DOHH2 (cell line): ENCODE measurements at regions not wholly inside any gene's neighbourhood (a gene's known extent, or its start where the extent isn't known, plus 50 kb on each side); places are given as distances from the start of the nearest gene placed in this dataset.

Experiments
- H3F3A ChIP-seq: fragments of 200-600 bp; sonication (generic), shearing (Covaris generic); 2 replicates; pipeline ENCODE4 v1.6.0; 2016; ENCODE audit warnings: antibody characterized with exemption, mild to moderate bottlenecking; ENCODE audit not compliant: control insufficient read depth, insufficient read depth
- H3K27ac ChIP-seq: fragments of 200-600 bp; sonication (generic); 2 replicates; pipeline ENCODE4 v1.5.1; 2014; ENCODE audit warnings: low read depth, mild to moderate bottlenecking, low read length, moderate library complexity
- H3K27me3 ChIP-seq: fragments of 200-600 bp; sonication (generic); 2 replicates; pipeline ENCODE4 v1.6.1; 2014; ENCODE audit warnings: mild to moderate bottlenecking, low read length, mixed read lengths; ENCODE audit not compliant: control insufficient read depth
- H3K36me3 ChIP-seq: fragments of 200-600 bp; sonication (generic); 2 replicates; pipeline ENCODE4 v1.6.1; 2014; ENCODE audit warnings: mild to moderate bottlenecking, low read length, moderate library complexity, mixed read lengths; ENCODE audit not compliant: control insufficient read depth
- H3K4me1 ChIP-seq: fragments of 200-600 bp; sonication (generic); 2 replicates; pipeline ENCODE4 v1.6.1; 2014; ENCODE audit warnings: mild to moderate bottlenecking, low read length, mixed read lengths; ENCODE audit not compliant: control insufficient read depth
- H3K4me2 ChIP-seq: fragments of 200-600 bp; sonication (generic); 2 replicates; pipeline ENCODE4 v1.6.0; 2014; ENCODE audit warnings: mild to moderate bottlenecking, low read length, moderate library complexity
- H3K4me3 ChIP-seq: fragments of 200-600 bp; sonication (generic); 2 replicates; pipeline ENCODE4 v1.5.1; 2014; ENCODE audit warnings: mild to moderate bottlenecking, low read length, mixed read lengths
- H3K79me2 ChIP-seq: fragments of 200-600 bp; sonication (generic); 2 replicates; pipeline ENCODE4 v1.6.1; 2014; ENCODE audit warnings: mild to moderate bottlenecking, low read length, mixed read lengths; ENCODE audit not compliant: control insufficient read depth
- H3K9me2 ChIP-seq: fragments of 200-600 bp; sonication (generic); replicated peaks from 2 replicates; pipeline ENCODE4 v1.6.1; 2014; ENCODE audit warnings: mild to moderate bottlenecking, low read length, mixed read lengths; ENCODE audit not compliant: control insufficient read depth
- H3K9me3 ChIP-seq: fragments of 200-600 bp; sonication (generic); 2 replicates; pipeline ENCODE4 v1.6.1; 2014; ENCODE audit warnings: antibody characterized with exemption, low read length, mixed read lengths; ENCODE audit not compliant: control insufficient read depth, insufficient read depth
- H4K20me1 ChIP-seq: fragments of 200-600 bp; sonication (generic); 2 replicates; pipeline ENCODE4 v1.6.0; 2014; ENCODE audit warnings: low read depth, mild to moderate bottlenecking, antibody characterized with exemption, low read length, moderate library complexity; ENCODE audit not compliant: control insufficient read depth, insufficient read depth
- EZH2phosphoT487 ChIP-seq: fragments of 200-600 bp; sonication (generic); IDR thresholded peaks from 2 replicates; pipeline ENCODE4 v1.6.1; 2017; ENCODE audit warnings: borderline replicate concordance, mild to moderate bottlenecking, antibody characterized with exemption, low read length, moderate library complexity, mixed read lengths
- TF ChIP-seq, protein P1 (sequence below): fragments of 200-600 bp; sonication (generic); IDR thresholded peaks from one replicate; pipeline ENCODE4 v1.5.1; 2014; ENCODE audit warnings: antibody characterized with exemption, mild to moderate bottlenecking, low read depth, low read length; ENCODE audit not compliant: poor library complexity, severe bottlenecking

GRCh38 chr9:115606838-115607237, 488.9 kb upstream of the TNC start:
- no peaks in the 10 kb centered on the region for H3F3A ChIP-seq

GRCh38 chr9:115614326-115614999, 496.5 kb upstream of the TNC start:
- Histone ChIP-seq H3K4me1 (no peaks in the 10 kb centered on the region), H3K27me3 (no peaks in the 10 kb centered on the region), H3K9me2 (no peaks in the 10 kb centered on the region), H3K4me2 (no peak overlapping the region), H4K20me1 (no peaks in the 10 kb centered on the region), H3K27ac (no peak overlapping the region), H3K36me3 (no peaks in the 10 kb centered on the region), H3K79me2 (no peaks in the 10 kb centered on the region), H3K4me3 (no peak overlapping the region), H3F3A (no peaks in the 10 kb centered on the region), H3K9me3 (no peaks in the 10 kb centered on the region)
- TF ChIP-seq, protein P1, sequence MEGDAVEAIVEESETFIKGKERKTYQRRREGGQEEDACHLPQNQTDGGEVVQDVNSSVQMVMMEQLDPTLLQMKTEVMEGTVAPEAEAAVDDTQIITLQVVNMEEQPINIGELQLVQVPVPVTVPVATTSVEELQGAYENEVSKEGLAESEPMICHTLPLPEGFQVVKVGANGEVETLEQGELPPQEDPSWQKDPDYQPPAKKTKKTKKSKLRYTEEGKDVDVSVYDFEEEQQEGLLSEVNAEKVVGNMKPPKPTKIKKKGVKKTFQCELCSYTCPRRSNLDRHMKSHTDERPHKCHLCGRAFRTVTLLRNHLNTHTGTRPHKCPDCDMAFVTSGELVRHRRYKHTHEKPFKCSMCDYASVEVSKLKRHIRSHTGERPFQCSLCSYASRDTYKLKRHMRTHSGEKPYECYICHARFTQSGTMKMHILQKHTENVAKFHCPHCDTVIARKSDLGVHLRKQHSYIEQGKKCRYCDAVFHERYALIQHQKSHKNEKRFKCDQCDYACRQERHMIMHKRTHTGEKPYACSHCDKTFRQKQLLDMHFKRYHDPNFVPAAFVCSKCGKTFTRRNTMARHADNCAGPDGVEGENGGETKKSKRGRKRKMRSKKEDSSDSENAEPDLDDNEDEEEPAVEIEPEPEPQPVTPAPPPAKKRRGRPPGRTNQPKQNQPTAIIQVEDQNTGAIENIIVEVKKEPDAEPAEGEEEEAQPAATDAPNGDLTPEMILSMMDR: no peak
- TF ChIP-seq EZH2phosphoT487: no peak

More at GRCh38 chr9:115606838-115607237, 488.9 kb upstream of the TNC start:
- Histone ChIP-seq H3K36me3 (no peaks in the 10 kb centered on the region), H3K79me2 (no peaks in the 10 kb centered on the region), H3K27ac (no peak overlapping the region), H3K4me1 (no peaks in the 10 kb centered on the region), H3K9me3 (no peaks in the 10 kb centered on the region), H4K20me1 (no peaks in the 10 kb centered on the region), H3K4me2 (no peak overlapping the region), H3K27me3 (no peaks in the 10 kb centered on the region), H3K4me3 (no peak overlapping the region), H3K9me2 (no peaks in the 10 kb centered on the region)
- TF ChIP-seq EZH2phosphoT487: no peak
- TF ChIP-seq, protein P1: no peak

DNA sequence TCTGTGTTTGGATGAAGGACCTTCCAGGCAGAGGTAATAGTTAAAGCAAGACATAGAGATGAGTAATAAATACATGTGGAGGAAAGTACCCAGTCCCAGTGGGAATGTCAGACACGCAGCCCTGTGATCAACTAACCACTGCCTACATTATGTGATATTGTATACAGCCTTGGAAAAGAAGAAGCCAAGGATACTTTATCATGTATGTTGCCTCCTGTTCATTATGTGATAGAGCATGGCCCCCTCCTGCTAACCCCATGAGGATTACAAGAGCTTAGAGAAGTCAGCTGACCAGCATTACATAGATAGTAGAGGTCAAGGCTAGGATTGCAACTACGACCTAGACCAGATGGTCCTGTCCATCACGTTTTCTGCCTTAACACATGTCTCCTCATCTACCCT, 497.0 kb upstream of the TNC start:
- H3K9me3 ChIP-seq: no peaks in the 10 kb centered on the region
- no peaks in the 10 kb centered on the region for H3K36me3 ChIP-seq
- H3K79me2 ChIP-seq: no peaks in the 10 kb centered on the region
- no peaks in the 10 kb centered on the region for H3K9me2 ChIP-seq
- H3F3A ChIP-seq: no peaks in the 10 kb centered on the region
- TF ChIP-seq, protein P1: no peak
- no peaks in the 10 kb centered on the region for H3K4me1 ChIP-seq
- no peaks in the 10 kb centered on the region for H3K27me3 ChIP-seq
- no peak overlapping the region for H3K4me3 ChIP-seq
- H4K20me1 ChIP-seq: no peaks in the 10 kb centered on the region
- no peak overlapping the region for H3K4me2 ChIP-seq
- H3K27ac ChIP-seq: no peak overlapping the region
